Stimulated activated effector memory CD8-positive, alpha-beta T cell treated with anti-CD3 and anti-CD28 coated beads, Interleukin-12 subunit alpha, Interleukin-12 subunit beta, amount 100 ng/mL, for 72 hours (primary cell): ENCODE measurements at regions not wholly inside any gene's neighbourhood (a gene's known extent, or its start where the extent isn't known, plus 50 kb on each side); places are given as distances from the start of the nearest gene placed in this dataset.
A peak's percentile ranks its signal among the peaks of the same experiment; 100 is the strongest.

ENCODE experiments used
- ATAC-seq: fragments of 150-1000 bp; cut with Tn5 transposase; 2 replicates; pipeline ENCODE4 v1.10.0; 2021
- DNase-seq, 2 donors: peaks; one replicate each; pipeline ENCODE4 v3.0.0; 2021 to 2022; ENCODE audit warnings: low spot score in 2 of 2
- H3K27ac Mint-ChIP-seq: one replicate; pipeline ENCODE4 v1.8.0; 2022; ENCODE audit warnings: mild to moderate bottlenecking, mixed read lengths
- H3K36me3 Mint-ChIP-seq: one replicate; pipeline ENCODE4 v1.8.0; 2022; ENCODE audit warnings: mild to moderate bottlenecking, mixed read lengths
- H3K4me1 Mint-ChIP-seq: one replicate; pipeline ENCODE4 v1.8.0; 2022; ENCODE audit warnings: mixed read lengths
- H3K4me3 Mint-ChIP-seq: one replicate; pipeline ENCODE4 v1.8.0; 2022; ENCODE audit warnings: mild to moderate bottlenecking, mixed read lengths
- H3K9me3 Mint-ChIP-seq: one replicate; pipeline ENCODE4 v1.8.0; 2022; ENCODE audit warnings: mixed read lengths

DNA sequence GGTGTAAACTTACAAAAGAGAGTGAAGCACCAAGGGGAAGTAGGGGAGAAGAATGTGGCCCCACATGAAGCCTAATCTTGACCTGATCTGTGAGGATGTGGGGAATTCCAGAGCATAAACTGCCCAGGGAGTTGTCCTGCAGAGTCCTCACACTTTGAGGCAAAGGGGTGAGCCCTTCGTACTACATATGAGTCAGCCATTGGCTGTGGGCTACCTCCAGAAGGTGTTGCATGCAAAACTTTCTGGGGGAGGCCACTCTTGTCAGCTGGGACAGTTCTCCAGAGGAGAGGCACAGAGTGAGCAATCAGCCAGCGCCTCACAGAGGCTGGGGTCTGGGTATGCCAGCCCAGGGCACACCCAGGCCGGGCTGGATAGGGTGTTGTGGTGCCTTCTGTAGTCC is 98.1 kb upstream of the NMUR2 start:
- no peaks in the 10 kb centered on the region for H3K36me3 Mint-ChIP-seq
- no peaks in the 10 kb centered on the region for H3K9me3 Mint-ChIP-seq
- no peak overlapping the region for H3K27ac Mint-ChIP-seq
- DNase-seq = no peak
- no peak overlapping the region for H3K4me3 Mint-ChIP-seq
- H3K4me1 Mint-ChIP-seq = no peaks in the 10 kb centered on the region
- ATAC-seq = peak; percentile 43

DNA sequence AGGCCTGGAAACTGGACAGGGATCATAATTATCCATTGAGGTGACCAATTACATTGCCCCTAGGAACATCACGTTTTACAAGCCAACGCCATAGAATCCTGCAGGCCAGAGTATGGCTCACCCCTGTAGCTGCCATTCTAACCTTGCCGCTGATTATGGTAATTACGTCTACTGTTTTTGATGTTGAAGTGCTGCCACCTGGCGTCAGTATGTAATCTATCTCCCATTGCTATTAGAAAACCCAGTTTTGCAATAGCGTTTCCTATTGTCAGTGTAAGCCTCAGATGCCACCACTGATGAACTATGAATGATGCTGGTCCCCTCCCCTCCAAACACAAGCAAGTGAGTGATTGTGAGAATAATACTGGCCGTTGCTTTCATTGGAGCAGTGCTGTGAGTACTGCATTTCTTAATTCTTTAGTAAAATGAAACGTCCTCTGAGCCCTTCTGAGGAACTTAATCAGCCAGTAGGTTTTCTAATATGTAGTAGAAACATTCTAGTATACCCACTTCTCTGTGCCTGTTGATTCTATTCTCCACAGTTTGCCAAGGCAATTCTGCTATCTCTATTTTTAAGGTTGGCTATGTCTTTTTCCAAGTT is 100.5 kb upstream of the NMUR2 start:
- DNase-seq = peak; percentile 17 to 61
- no peaks in the 10 kb centered on the region for H3K4me1 Mint-ChIP-seq
- peak; percentile 78 for ATAC-seq
- no peaks in the 10 kb centered on the region for H3K9me3 Mint-ChIP-seq
- no peaks in the 10 kb centered on the region for H3K36me3 Mint-ChIP-seq
- no peak overlapping the region for H3K4me3 Mint-ChIP-seq
- no peak overlapping the region for H3K27ac Mint-ChIP-seq

DNA sequence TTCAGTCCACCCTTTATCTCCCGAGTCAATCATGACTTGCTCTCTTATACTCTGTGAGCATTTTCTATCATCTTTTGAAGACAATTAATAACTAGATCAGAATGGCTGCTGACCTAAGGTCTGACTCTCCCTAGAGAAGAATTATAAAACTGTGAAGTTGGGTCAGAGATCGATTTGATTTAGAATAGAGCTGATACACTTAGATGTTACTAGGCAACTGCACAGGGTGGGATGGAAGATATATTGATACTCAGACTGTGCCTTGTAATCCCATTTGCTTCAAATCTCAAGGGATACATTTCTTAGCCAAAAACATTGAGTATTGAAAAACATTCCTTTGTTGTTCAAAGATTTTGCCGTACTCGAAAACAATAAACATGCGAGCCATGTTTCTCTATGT is 106.0 kb upstream of the NMUR2 start:
- Mint-ChIP-seq H3K36me3 (no peaks in the 10 kb centered on the region), H3K9me3 (no peaks in the 10 kb centered on the region), H3K27ac (no peak overlapping the region), H3K4me1 (no peaks in the 10 kb centered on the region), H3K4me3 (no peak overlapping the region)
- ATAC-seq = no peak
- no peak for DNase-seq

DNA sequence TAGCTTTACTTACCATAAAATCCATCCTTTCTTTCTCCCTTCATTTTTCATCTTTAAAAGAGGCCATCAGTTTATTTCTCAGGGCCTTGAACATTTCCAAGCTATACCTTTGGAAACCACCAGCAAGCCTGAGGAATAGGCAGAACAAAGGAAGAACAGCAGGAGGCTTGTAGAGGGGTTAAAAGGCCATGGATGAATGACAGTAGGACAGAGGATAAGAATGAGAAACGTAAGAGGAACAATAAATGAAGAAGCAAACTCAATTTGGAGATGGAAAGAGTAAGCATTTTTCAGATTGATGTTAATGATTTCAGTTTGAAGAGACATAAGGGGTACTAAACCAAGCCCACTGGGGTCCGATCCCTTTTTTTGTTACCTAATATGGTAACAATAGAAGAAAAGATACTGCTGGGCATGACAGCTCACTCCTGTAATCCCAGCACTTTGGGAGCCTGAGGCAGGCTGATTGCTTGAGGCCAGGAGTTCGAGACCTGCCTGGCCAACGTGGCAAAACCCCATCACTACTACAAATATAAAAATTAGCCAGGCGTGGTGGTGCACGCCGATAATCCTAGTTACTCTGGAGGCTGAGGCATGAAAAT is 106.6 kb upstream of the NMUR2 start:
- DNase-seq (no peak), ATAC-seq (no peak)
- Mint-ChIP-seq H3K9me3 (no peaks in the 10 kb centered on the region), H3K4me1 (no peaks in the 10 kb centered on the region), H3K27ac (no peak overlapping the region), H3K4me3 (no peak overlapping the region), H3K36me3 (no peaks in the 10 kb centered on the region)

DNA sequence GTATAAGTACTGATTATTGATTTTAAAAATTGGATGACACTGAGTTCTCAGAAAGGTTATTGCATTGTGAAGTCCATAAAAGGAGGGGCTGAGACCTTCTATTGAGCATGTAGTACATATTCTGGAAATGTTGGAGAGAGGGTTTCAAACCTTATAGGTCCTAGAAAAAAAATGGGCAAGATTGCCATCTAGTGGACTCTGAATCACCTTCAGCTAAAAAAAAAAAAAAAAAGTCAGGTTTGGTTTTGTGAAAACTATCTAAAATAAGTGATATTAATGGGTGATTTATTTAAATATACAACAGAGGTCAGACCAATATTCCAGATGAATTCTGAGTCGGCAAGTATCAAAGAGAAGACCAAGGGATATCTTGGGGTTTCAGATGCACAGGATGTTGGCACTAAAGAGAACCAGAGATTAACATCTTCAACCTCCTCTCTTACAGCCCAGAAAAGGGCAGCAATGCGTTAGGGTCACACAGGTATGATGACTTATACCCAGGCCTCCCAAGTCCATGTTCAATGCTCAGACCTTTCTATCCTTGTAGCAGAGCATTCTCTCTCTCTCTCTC is 109.8 kb upstream of the NMUR2 start:
- no peak for ATAC-seq
- no peaks in the 10 kb centered on the region for H3K9me3 Mint-ChIP-seq
- no peak for DNase-seq

DNA sequence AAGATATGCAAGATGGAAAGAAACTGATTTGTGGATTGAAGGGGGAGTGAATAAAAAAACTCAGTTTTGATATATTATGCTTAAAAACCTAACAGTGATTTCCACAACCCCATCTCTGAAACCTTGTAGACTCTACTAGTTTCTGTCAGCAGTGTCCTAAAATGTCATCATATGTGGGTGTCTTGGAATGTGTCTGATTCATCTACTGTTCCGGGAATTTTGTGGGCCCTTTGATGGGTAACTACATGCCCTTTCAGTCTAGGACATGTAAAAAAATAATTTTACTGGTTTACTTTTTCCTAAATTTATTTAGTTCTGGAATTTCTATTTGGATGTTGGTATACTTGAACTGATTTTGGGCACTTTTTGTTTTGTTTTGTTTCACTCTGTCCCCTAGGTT is 118.9 kb upstream of the NMUR2 start:
- no peak for DNase-seq
- Mint-ChIP-seq H3K9me3 (no peaks in the 10 kb centered on the region), H3K4me1 (peaks cover 12% of the 10 kb centered on the region), H3K4me3 (no peak overlapping the region), H3K27ac (no peak overlapping the region), H3K36me3 (no peaks in the 10 kb centered on the region)
- ATAC-seq = no peak

More for the DNA sequence above, 109.8 kb upstream of the NMUR2 start:
- Mint-ChIP-seq H3K27ac (no peak overlapping the region), H3K4me1 (no peaks in the 10 kb centered on the region), H3K36me3 (no peaks in the 10 kb centered on the region), H3K4me3 (no peak overlapping the region)

DNA sequence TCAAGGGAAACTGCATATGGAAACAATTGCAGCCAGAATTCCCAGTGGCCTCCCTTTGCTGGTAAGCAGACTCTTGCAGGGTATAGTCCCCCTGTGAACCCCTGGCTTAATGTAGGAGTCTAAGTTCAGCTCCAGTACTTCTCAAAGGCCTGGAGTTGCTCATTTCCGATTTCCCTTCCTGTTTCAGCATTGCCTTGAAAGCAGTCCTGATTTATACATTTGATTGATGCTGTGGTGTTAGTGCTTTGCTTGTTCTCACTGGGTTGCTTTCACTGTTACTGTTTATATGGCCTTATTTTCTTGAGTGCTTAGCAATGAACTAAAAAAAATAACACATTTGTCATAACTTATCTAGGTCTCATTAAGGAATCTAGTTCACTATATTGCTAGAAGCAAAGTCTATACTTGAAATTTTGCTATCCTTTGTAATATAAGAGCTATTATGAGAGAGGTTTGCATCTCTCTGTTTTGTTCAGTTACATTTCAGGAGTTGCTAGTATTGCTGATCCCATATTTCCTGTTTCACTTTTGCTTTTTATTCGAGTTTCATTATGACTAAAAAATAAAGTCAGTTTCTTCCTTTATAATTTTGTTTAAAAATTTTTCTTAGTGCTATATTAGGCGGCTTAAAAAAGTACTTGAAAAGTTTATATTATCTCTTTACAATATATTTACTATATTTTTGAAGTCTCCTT is 122.4 kb upstream of the NMUR2 start:
- Mint-ChIP-seq H3K36me3 (no peaks in the 10 kb centered on the region), H3K9me3 (no peaks in the 10 kb centered on the region), H3K27ac (no peak overlapping the region), H3K4me1 (peaks cover 19% of the 10 kb centered on the region), H3K4me3 (no peak overlapping the region)
- ATAC-seq = peak; percentile 47
- DNase-seq = no peak

DNA sequence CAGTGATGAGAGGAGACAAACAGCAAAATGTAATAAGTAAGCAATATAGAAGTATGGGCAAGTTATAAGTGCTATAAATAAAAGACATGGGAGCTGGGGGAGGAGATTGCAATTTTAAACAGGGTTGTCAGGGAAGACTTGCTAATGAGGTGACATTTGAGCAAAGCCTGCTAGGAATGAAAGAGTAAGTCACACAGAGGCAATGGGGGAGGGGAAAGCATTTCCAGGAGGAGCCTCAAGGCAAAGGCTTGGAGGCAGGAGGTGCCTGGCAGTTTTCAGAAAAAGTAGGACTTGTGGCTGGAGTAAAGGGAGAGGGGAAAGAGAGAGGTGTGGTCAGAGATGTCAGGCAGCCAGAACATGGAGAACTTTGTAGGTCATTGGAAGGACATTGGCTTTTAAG is 124.4 kb upstream of the NMUR2 start:
- DNase-seq = no peak
- ATAC-seq = no peak
- Mint-ChIP-seq H3K4me3 (no peak overlapping the region), H3K9me3 (no peaks in the 10 kb centered on the region), H3K27ac (no peak overlapping the region), H3K36me3 (no peaks in the 10 kb centered on the region), H3K4me1 (peaks cover 19% of the 10 kb centered on the region)

DNA sequence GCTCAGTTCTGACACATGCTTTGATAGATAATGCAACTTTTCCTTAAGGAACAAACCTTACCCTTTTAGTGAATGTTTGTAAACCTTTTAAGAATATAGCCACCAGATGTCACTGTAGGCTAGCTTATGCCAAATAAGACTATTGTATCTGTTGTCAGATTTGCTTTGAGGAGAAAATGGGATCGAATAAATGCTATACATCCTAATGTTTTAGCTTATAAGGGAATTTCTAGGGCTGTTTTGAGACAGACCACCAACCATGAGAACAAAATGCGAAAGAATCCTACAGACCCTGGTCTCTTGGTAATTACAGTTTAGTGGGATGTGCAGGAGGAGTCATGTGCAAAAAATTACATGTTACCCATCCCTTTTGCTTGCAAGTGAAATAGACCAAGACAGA is 127.6 kb upstream of the NMUR2 start:
- no peak overlapping the region for H3K4me3 Mint-ChIP-seq
- DNase-seq = no peak
- no peak for ATAC-seq
- H3K9me3 Mint-ChIP-seq = no peaks in the 10 kb centered on the region
- H3K4me1 Mint-ChIP-seq = peaks cover 13% of the 10 kb centered on the region
- H3K36me3 Mint-ChIP-seq = no peaks in the 10 kb centered on the region
- no peak overlapping the region for H3K27ac Mint-ChIP-seq

DNA sequence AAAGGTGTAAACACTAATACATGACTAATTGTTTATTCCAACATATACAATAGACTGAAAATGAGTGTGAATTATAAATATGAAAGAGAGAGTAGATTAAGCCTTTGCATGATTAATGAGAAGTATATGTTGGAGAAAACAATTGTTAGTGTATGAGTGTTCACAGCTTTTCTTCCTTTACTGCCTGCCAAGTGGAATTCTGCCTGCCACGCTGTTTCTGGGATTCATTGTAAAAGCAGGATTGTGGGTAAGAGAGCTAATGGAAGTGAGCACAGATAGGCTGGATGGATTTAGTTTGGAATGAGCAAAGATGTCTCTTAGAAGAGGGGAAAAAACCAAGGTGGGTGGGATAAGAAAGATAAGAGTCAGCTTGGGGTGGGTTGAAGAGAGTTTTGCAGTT is 129.6 kb upstream of the NMUR2 start:
- Mint-ChIP-seq H3K9me3 (no peaks in the 10 kb centered on the region), H3K27ac (no peak overlapping the region), H3K36me3 (no peaks in the 10 kb centered on the region), H3K4me1 (peaks cover under 1% of the 10 kb centered on the region), H3K4me3 (no peak overlapping the region)
- DNase-seq = no peak
- ATAC-seq = no peak

DNA sequence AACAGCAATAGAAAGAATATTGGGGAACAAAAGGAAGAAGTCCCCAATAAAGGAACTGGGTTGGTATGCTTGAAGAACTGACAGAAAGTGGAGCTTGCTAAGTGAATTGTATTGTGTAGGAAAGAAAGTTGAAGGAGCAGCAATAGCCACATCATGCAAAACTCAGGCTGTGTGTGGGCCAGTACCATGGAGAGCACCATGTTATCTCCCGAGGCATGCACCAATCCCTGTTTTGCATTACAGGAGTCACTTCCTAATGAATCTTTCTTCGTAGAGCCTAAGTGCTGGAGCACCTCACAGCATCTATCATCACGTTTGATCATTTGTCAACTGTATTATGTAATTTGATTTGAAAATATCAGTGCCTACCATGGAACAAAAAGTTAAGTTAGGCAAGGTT is 137.7 kb upstream of the NMUR2 start:
- Mint-ChIP-seq H3K27ac (no peak overlapping the region), H3K9me3 (no peaks in the 10 kb centered on the region), H3K4me1 (no peaks in the 10 kb centered on the region), H3K4me3 (no peak overlapping the region), H3K36me3 (no peaks in the 10 kb centered on the region)
- DNase-seq (no peak), ATAC-seq (no peak)

DNA sequence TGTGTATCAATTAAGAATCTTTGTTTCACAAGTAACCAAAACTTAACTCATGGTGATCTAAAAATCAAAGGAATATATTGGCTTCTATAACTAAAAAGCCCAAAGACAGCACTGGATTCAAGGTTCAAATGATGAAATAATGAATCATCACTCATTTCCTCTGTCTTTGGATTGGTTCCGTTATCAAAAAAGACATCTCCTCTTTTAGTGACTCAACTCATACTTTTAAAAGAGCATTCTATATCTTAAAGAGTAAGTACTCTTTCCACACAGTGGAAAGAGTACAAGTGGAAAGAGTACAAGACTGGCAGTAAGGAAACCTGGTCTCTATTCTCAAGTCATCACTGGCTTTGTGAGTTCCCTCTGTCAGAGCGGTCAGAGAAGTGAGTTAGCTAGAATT is 141.4 kb upstream of the NMUR2 start:
- ATAC-seq (no peak), DNase-seq (no peak)
- Mint-ChIP-seq H3K4me3 (no peak overlapping the region), H3K36me3 (no peaks in the 10 kb centered on the region), H3K4me1 (no peaks in the 10 kb centered on the region), H3K27ac (no peak overlapping the region), H3K9me3 (no peaks in the 10 kb centered on the region)

DNA sequence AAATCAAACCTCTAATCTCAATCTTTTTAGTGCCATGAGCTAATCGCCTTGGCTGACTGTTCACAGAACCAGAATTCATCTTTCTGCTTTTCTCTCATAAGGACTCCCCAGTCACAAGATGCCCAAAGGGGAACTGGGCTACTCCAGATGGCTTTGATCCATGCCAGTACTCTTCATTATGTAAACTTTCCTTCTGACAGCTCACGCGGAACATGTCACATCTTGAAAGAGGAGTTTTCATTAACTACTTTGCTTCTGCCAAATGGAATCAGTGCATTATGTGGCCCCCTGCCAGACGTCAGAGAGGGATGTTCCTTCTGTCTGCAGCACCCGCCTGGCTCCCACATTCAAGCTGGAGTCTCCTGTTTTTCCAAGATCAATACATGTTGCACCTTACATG is 142.1 kb upstream of the NMUR2 start:
- ATAC-seq = no peak
- no peak for DNase-seq
- no peaks in the 10 kb centered on the region for H3K9me3 Mint-ChIP-seq
- no peak overlapping the region for H3K27ac Mint-ChIP-seq
- H3K4me1 Mint-ChIP-seq = no peaks in the 10 kb centered on the region
- no peaks in the 10 kb centered on the region for H3K36me3 Mint-ChIP-seq
- no peak overlapping the region for H3K4me3 Mint-ChIP-seq

DNA sequence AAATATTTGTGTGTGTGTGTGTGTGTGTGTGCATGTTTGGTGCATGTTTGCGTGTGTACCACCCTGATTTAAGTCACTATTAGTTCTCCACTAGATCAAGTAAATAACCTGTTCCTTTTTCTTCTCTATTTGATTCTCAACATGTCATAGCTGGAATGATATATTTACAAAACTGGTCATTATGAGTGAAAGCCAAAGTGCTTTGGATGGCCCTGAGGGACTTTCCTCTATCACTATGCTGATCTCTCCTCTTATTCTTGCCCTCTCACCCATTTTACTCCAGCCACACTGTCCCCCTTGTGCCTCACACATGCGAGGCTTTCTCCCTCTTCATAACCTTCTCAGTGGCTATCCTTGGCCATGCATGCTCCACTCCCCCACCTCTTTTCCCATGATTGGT is 144.6 kb upstream of the NMUR2 start:
- H3K4me3 Mint-ChIP-seq = no peak overlapping the region
- H3K4me1 Mint-ChIP-seq = no peaks in the 10 kb centered on the region
- DNase-seq (no peak), ATAC-seq (no peak)
- no peak overlapping the region for H3K27ac Mint-ChIP-seq
- H3K9me3 Mint-ChIP-seq = no peaks in the 10 kb centered on the region
- H3K36me3 Mint-ChIP-seq = no peaks in the 10 kb centered on the region

DNA sequence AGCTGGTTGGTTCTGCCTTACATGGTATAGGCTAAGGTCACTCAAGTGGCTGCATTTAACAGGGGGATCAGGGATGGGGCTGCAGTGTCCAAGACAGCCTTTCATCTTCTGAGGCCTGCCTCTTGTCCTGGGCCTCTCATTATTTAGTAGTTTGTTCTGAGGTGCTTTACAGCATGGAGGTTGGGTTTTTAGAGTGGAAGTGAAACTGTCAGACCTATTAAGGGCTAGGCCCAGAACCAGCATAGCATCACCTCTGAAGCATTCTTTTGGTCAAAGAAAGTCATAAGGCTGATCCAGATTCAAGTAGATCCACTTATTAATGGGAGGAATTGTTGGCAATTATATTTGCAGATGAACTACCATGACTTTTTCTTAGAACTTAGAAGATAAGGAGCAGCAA is 146.0 kb upstream of the NMUR2 start:
- no peaks in the 10 kb centered on the region for H3K36me3 Mint-ChIP-seq
- ATAC-seq (no peak), DNase-seq (no peak)
- H3K27ac Mint-ChIP-seq = no peak overlapping the region
- no peaks in the 10 kb centered on the region for H3K4me1 Mint-ChIP-seq
- H3K9me3 Mint-ChIP-seq = no peaks in the 10 kb centered on the region
- H3K4me3 Mint-ChIP-seq = no peak overlapping the region

DNA sequence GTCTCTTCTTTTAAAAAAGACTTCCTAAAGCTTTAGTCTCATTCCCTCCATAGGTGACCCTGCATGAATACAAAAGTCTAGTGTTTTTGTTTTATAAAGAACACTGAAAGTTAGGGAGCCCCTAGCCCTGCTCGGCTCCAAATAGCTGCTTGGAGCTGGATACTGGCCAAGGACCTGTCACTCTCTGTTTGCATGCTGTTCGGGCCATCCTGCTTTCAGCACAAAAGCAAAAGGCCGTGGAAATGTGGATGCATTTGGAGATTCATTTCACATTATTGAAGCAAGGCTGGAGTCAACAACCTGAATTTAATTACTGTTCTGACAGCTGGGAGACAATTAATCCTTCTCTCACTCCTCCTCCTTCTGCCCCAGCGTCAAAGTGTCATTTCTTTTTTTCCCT is 151.7 kb upstream of the NMUR2 start:
- Mint-ChIP-seq H3K27ac (no peak overlapping the region), H3K36me3 (no peaks in the 10 kb centered on the region), H3K4me1 (no peaks in the 10 kb centered on the region), H3K4me3 (no peak overlapping the region), H3K9me3 (no peaks in the 10 kb centered on the region)
- DNase-seq (no peak), ATAC-seq (no peak)
